ENCODE measurements at regions not wholly inside any gene's neighbourhood (a gene's known extent, or its start where the extent isn't known, plus 50 kb on each side); places are given as distances from the start of the nearest gene placed in this dataset.
"Not testable (repeated sequence)": the region's sequence is repeated elsewhere in the genome, so short reads cannot be mapped to it uniquely, and the experiment has no call there.

GRCh38 chr5:24145806-24146205, 499.0 kb downstream of the CDH10 start:
- no peak for DNase-seq

- DNase-seq = no peak
These were observed 483.2 kb downstream of the CDH10 start for GRCh38 chr5:24161559-24161958.

GRCh38 chr5:24162343-24162742, 482.4 kb downstream of the CDH10 start:
- DNase-seq = no peak

- DNase-seq = no peak
These were observed 481.7 kb downstream of the CDH10 start for GRCh38 chr5:24163091-24163490.

- DNase-seq = no peak
These were observed 477.0 kb downstream of the CDH10 start for GRCh38 chr5:24167806-24168205.

- DNase-seq = no peak
These were observed 474.8 kb downstream of the CDH10 start for GRCh38 chr5:24170026-24170425.

- DNase-seq = not testable (repeated sequence)
These were observed 473.8 kb downstream of the CDH10 start for GRCh38 chr5:24170930-24171329.

GRCh38 chr5:24177821-24178220, 467.0 kb downstream of the CDH10 start:
- no peak for DNase-seq

GRCh38 chr5:24183981-24184380, 460.8 kb downstream of the CDH10 start:
- DNase-seq = no peak

- DNase-seq = no peak
These were observed 456.4 kb downstream of the CDH10 start for GRCh38 chr5:24188216-24188925.

GRCh38 chr5:24196789-24197188, 448.0 kb downstream of the CDH10 start:
- no peak for DNase-seq

- DNase-seq = no peak
These were observed 436.1 kb downstream of the CDH10 start for GRCh38 chr5:24208686-24209106.

- DNase-seq = no peak
These were observed 429.7 kb downstream of the CDH10 start for GRCh38 chr5:24215114-24215513.

- DNase-seq = no peak
These were observed 421.9 kb downstream of the CDH10 start for GRCh38 chr5:24222876-24223275.

- DNase-seq = no peak
These were observed 419.7 kb downstream of the CDH10 start for GRCh38 chr5:24225051-24225450.

GRCh38 chr5:24226479-24226878, 418.3 kb downstream of the CDH10 start:
- DNase-seq = no peak

- not testable (repeated sequence) for DNase-seq
These were observed 416.9 kb downstream of the CDH10 start for GRCh38 chr5:24227881-24228280.

GRCh38 chr5:24232041-24232440, 412.7 kb downstream of the CDH10 start:
- DNase-seq = no peak

GRCh38 chr5:24232929-24233498, 411.8 kb downstream of the CDH10 start:
- no peak for DNase-seq

- no peak for DNase-seq
These were observed 408.8 kb downstream of the CDH10 start for GRCh38 chr5:24235946-24236345.

- DNase-seq = no peak
These were observed 399.0 kb downstream of the CDH10 start for GRCh38 chr5:24245821-24246220.

GRCh38 chr5:24264547-24264946, 380.2 kb downstream of the CDH10 start:
- DNase-seq = no peak

- DNase-seq = no peak
These were observed 379.5 kb downstream of the CDH10 start for GRCh38 chr5:24265306-24265705.

GRCh38 chr5:24268482-24269056, 376.2 kb downstream of the CDH10 start:
- no peak for DNase-seq

Data from CD4-positive, alpha-beta T cell treated with Interleukin-12 subunit alpha and Interleukin-12 subunit beta, for 1 hour (primary cell).